ENCODE measurements at regions not wholly inside any gene's neighbourhood (a gene's known extent, or its start where the extent isn't known, plus 50 kb on each side); places are given as distances from the start of the nearest gene placed in this dataset.

GRCh38 chr4:12324965-12325364 is 896.3 kb upstream of the HS3ST1 start:
- Histone ChIP-seq H3K27me3 (ENCODE audit: insufficient read depth, low read length) (no peaks in the 10 kb centered on the region), H3K4me2 (ENCODE audit: low read length) (no peak overlapping the region), H3K4me3 (replicated peaks in 1 of 2; ENCODE audit: low read depth in 1 of 2, low read length in 2 of 2) (no peak overlapping the region), H3K27ac (ENCODE audit: low read depth, low read length) (no peak overlapping the region), H3K36me3 (ENCODE audit: control insufficient read depth in 1 of 2, insufficient read depth in 2 of 2, low read length in 2 of 2) (no peaks in the 10 kb centered on the region), H3K79me2 (ENCODE audit: insufficient read depth, low read length) (no peaks in the 10 kb centered on the region), H4K20me1 (ENCODE audit: insufficient read depth) (no peaks in the 10 kb centered on the region), H3K9me3 (ENCODE audit: control insufficient read depth in 1 of 2, insufficient read depth in 1 of 2, low read depth in 1 of 2, low read length in 2 of 2) (no peaks in the 10 kb centered on the region), H2AFZ (ENCODE audit: low read depth, low read length, poor library complexity, severe bottlenecking) (no peak overlapping the region), H3K4me1 (ENCODE audit: control insufficient read depth in 1 of 2, insufficient read depth in 2 of 2, low read length in 2 of 2) (no peaks in the 10 kb centered on the region), H3K9ac (ENCODE audit: low read length) (no peak overlapping the region), H3K9me2 (ENCODE audit: insufficient read depth) (no peaks in the 10 kb centered on the region)
- ATAC-seq (no peak), DNase-seq (ENCODE audit: low read depth, low spot score) (no peak)
- CTCF ChIA-PET = no interaction called here
- POLR2A ChIA-PET = no interaction called here
- BruUV-seq (replicated peaks) = no TSS peak
- RAD21 ChIA-PET (ENCODE audit: low non-redundant PET in 1 of 2, low total read pairs in 2 of 2, uncharacterized antibody in 2 of 2, unreplicated experiment in 2 of 2) = no interaction called here
- TF ChIP-seq MAX (IDR thresholded peaks at IDR 0.05) (no peak), FOSL1 (IDR thresholded peaks at IDR 0.05; ENCODE audit: low read depth) (no peak), SRF (IDR thresholded peaks at IDR 0.05; ENCODE audit: low read depth) (no peak), CEBPB (IDR thresholded peaks at IDR 0.05; ENCODE audit: low read depth) (no peak), EZH2phosphoT487 (IDR thresholded peaks at IDR 0.05; ENCODE audit: borderline replicate concordance) (no peak), ZFX (IDR thresholded peaks at IDR 0.05) (no peak), REST (IDR thresholded peaks at IDR 0.05; ENCODE audit: low read depth) (no peak), ATF3 (IDR thresholded peaks at IDR 0.05) (no peak), POLR2AphosphoS5 (IDR thresholded peaks at IDR 0.05; ENCODE audit: low read depth, low read length) (no peak), POLR2A (IDR thresholded peaks at IDR 0.05; ENCODE audit: borderline replicate concordance, extremely low read depth, insufficient read depth, insufficient read length) (no peak), SIN3A (IDR thresholded peaks at IDR 0.05; ENCODE audit: low read depth) (no peak), ELF1 (IDR thresholded peaks at IDR 0.05; ENCODE audit: borderline replicate concordance, low read depth) (no peak)
- intact Hi-C loops (cut with micrococcal nuclease) = no loop called here
